ENCODE measurements at regions not wholly inside any gene's neighbourhood (a gene's known extent, or its start where the extent isn't known, plus 50 kb on each side); places are given as distances from the start of the nearest gene placed in this dataset.

DNA sequence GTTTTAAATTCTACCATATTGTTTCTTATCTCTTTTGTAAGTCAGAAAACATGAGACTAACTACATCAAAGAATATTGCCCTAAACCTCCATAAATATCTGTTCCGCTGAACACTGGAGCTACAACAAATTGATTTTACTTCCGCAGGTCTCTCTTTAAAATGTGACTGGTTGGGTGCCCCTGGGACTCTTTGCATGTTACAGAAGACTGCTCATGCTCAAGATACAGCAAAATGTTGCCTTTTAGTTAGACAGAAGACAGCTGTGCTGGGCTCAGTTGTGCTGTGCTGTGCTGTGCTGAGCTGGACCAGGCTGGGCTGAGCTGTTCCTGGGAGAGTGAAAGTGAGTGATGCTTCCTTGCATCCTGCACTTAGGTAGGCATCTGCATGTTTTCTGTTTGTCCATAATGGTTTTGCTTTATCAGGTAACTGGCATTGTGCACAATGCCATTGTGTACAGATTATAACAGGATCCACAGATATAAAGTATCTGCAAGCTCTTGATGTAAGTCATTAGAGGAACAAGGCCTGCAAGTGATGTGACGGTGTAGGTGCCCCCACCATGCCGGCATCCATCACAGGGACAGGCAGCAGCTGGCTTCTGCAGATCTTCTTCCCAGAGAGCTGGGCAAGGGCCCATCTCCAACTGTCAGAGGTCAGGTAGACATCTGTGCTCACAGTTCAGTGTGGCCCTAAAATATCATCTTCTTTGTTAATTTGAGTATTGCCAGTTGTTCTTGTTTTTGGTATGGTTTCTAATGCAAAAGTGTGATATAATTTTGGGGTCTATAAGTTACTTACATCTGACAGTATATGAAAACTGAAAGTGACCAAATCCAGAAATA is 972.5 kb upstream of the CELF2 start:
- TF ChIP-seq, protein P1, sequence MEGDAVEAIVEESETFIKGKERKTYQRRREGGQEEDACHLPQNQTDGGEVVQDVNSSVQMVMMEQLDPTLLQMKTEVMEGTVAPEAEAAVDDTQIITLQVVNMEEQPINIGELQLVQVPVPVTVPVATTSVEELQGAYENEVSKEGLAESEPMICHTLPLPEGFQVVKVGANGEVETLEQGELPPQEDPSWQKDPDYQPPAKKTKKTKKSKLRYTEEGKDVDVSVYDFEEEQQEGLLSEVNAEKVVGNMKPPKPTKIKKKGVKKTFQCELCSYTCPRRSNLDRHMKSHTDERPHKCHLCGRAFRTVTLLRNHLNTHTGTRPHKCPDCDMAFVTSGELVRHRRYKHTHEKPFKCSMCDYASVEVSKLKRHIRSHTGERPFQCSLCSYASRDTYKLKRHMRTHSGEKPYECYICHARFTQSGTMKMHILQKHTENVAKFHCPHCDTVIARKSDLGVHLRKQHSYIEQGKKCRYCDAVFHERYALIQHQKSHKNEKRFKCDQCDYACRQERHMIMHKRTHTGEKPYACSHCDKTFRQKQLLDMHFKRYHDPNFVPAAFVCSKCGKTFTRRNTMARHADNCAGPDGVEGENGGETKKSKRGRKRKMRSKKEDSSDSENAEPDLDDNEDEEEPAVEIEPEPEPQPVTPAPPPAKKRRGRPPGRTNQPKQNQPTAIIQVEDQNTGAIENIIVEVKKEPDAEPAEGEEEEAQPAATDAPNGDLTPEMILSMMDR (IDR thresholded peaks at IDR 0.05): no peak
- TF ChIP-seq POLR2A (IDR thresholded peaks at IDR 0.05): no peak

Measured in thyroid gland (tissue), 4 donors.